C4-2B (cell line): ENCODE measurements at regions not wholly inside any gene's neighbourhood (a gene's known extent, or its start where the extent isn't known, plus 50 kb on each side); places are given as distances from the start of the nearest gene placed in this dataset.

Source experiments
- H3K27ac ChIP-seq: fragments of 450-650 bp; 2 replicates; pipeline ENCODE4 v1.5.1; 2017
- CTCF ChIP-seq: fragments of 450-650 bp; conservative IDR thresholded peaks from 2 replicates; pipeline ENCODE4 v1.5.1; 2017; ENCODE audit warnings: mild to moderate bottlenecking
- ZFX ChIP-seq: fragments of 450-650 bp; IDR thresholded peaks from 2 replicates; pipeline ENCODE4 v1.6.1; 2017

- H3K27ac ChIP-seq, result no peak overlapping the region
- TF ChIP-seq ZFX (no peak), CTCF (no peak)
These were observed 221.3 kb downstream of the TOMM20 start for GRCh38 chr1:234907208-234907939.

GRCh38 chr1:234906654-234907053 lies 222.0 kb downstream of the TOMM20 start:
- TF ChIP-seq CTCF, result no peak
- TF ChIP-seq ZFX, result no peak
- no peak overlapping the region for H3K27ac ChIP-seq

GRCh38 chr1:234902774-234903547 lies 225.7 kb downstream of the TOMM20 start:
- no peak overlapping the region for H3K27ac ChIP-seq
- TF ChIP-seq CTCF (no peak), ZFX (no peak)

GRCh38 chr1:234901491-234902049 lies 227.1 kb downstream of the TOMM20 start:
- no peak for TF ChIP-seq CTCF
- no peak for TF ChIP-seq ZFX
- no peak overlapping the region for H3K27ac ChIP-seq

- H3K27ac ChIP-seq, result no peak overlapping the region
- TF ChIP-seq ZFX (no peak), CTCF (no peak)
These were observed 228.0 kb downstream of the TOMM20 start for GRCh38 chr1:234900595-234900994.

- H3K27ac ChIP-seq, result peak overlapping the region; percentile 19
- TF ChIP-seq CTCF (no peak), ZFX (no peak)
These were observed 228.9 kb downstream of the TOMM20 start for GRCh38 chr1:234899730-234900072.
